Panc1 (cell line): ENCODE measurements at regions not wholly inside any gene's neighbourhood (a gene's known extent, or its start where the extent isn't known, plus 50 kb on each side); places are given as distances from the start of the nearest gene placed in this dataset.

Experiments
- CTCF ChIP-seq: fragments of 450-650 bp; IDR thresholded peaks from 2 replicates; pipeline ENCODE4 v1.5.1; 2017; ENCODE audit warnings: mild to moderate bottlenecking
- POLR2AphosphoS5 ChIP-seq: IDR thresholded peaks from 2 replicates; pipeline ENCODE4 v1.6.1; 2012; ENCODE audit warnings: mild to moderate bottlenecking, low read depth, low read length, moderate library complexity
- SIN3A ChIP-seq: IDR thresholded peaks from 2 replicates; pipeline ENCODE4 v1.6.1; 2012; ENCODE audit warnings: low read depth, mild to moderate bottlenecking, low read length, moderate library complexity, borderline replicate concordance; ENCODE audit not compliant: insufficient read depth
- TCF7L2 ChIP-seq: IDR thresholded peaks from 2 replicates; pipeline ENCODE4 v1.6.1; 2011; ENCODE audit warnings: mild to moderate bottlenecking, low read depth, low read length, inconsistent platforms
- TF ChIP-seq, protein P1 (sequence below), 2 experiments: IDR thresholded peaks; 2 replicates each; pipeline ENCODE4 v1.6.1; 2011 to 2012; ENCODE audit warnings: low read depth in 2 of 2, control low read depth in 1 of 2, low read length in 1 of 2, mild to moderate bottlenecking in 1 of 2, moderate library complexity in 1 of 2; ENCODE audit not compliant: insufficient read depth in 1 of 2

DNA sequence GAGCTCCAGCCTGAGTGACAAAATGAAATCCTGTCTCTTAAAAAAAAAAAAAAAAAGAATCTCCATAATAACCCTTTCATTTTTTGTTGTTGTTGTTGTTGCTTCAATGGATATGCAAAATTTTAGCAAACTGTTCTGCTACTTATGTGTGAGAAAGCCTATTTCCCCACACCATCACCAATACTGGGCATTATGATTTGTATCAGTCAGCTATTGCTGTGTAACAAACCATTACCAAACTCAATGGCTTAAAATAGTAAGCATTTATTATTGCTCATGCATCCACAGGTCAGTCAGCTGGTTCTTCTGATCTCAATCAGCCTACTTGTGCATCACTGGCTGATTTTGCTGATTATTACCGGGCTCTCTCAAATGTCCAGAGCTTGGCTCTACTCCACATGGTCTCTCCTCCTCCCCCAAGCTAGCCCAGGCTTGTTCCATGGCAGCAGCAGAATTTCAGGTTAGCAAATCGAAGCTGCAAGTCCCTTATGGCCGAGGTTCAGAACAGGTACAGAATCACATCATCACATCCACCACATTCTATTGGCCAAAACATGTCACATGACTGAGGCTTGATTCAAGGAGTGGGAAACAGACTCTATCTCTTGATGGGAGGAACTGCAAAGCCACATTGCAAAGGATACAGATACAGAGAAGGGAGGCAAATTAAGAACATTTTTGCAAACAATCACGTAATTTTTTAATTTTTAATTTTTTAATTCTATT lies 135.1 kb downstream of the MN1 start:
- TF ChIP-seq CTCF = no peak
- no peak for TF ChIP-seq POLR2AphosphoS5
- TF ChIP-seq SIN3A = no peak
- no peak for TF ChIP-seq TCF7L2
- TF ChIP-seq, protein P1, sequence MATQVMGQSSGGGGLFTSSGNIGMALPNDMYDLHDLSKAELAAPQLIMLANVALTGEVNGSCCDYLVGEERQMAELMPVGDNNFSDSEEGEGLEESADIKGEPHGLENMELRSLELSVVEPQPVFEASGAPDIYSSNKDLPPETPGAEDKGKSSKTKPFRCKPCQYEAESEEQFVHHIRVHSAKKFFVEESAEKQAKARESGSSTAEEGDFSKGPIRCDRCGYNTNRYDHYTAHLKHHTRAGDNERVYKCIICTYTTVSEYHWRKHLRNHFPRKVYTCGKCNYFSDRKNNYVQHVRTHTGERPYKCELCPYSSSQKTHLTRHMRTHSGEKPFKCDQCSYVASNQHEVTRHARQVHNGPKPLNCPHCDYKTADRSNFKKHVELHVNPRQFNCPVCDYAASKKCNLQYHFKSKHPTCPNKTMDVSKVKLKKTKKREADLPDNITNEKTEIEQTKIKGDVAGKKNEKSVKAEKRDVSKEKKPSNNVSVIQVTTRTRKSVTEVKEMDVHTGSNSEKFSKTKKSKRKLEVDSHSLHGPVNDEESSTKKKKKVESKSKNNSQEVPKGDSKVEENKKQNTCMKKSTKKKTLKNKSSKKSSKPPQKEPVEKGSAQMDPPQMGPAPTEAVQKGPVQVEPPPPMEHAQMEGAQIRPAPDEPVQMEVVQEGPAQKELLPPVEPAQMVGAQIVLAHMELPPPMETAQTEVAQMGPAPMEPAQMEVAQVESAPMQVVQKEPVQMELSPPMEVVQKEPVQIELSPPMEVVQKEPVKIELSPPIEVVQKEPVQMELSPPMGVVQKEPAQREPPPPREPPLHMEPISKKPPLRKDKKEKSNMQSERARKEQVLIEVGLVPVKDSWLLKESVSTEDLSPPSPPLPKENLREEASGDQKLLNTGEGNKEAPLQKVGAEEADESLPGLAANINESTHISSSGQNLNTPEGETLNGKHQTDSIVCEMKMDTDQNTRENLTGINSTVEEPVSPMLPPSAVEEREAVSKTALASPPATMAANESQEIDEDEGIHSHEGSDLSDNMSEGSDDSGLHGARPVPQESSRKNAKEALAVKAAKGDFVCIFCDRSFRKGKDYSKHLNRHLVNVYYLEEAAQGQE (IDR thresholded peaks at IDR 0.05; ENCODE audit: insufficient read depth in 1 of 2, low read depth in 2 of 2, low read length in 1 of 2) = no peak
